SU-DHL-6 (cell line): ENCODE measurements at regions not wholly inside any gene's neighbourhood (a gene's known extent, or its start where the extent isn't known, plus 50 kb on each side); places are given as distances from the start of the nearest gene placed in this dataset.

Experiments used
- EZH2phosphoT487 ChIP-seq: fragments of 200-600 bp; sonication (generic), shearing (Covaris generic); conservative IDR thresholded peaks from 2 replicates; pipeline ENCODE4 v1.6.1; 2018; ENCODE audit warnings: mild to moderate bottlenecking, antibody characterized with exemption, low read length, moderate library complexity, mixed read lengths
- TF ChIP-seq, protein P1 (sequence below): fragments of 200-600 bp; sonication (generic); IDR thresholded peaks from one replicate; pipeline ENCODE4 v1.5.1; 2017; ENCODE audit warnings: antibody characterized with exemption, mild to moderate bottlenecking, low read length, moderate library complexity; ENCODE audit not compliant: insufficient read depth, poor library complexity, severe bottlenecking

DNA sequence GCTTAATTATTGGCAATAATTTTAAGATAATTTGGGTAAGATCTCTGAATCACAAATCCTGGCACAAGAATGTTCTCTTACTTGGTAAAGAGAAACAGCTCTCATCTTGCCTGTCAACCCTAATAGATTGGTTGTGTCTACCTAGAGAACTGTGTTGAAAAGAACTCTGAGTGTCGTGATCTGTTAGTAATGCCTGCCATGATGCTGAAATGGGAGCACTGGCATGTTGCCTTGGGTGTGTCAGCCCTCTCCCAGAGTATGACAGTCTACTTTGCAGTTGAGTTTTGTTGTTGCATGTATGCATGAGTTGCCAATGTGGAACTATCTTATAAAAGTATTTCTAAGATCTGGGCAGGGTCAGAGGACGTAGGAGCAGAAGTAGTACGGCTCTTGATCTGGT, 221.4 kb downstream of the MAF start:
- TF ChIP-seq, protein P1, sequence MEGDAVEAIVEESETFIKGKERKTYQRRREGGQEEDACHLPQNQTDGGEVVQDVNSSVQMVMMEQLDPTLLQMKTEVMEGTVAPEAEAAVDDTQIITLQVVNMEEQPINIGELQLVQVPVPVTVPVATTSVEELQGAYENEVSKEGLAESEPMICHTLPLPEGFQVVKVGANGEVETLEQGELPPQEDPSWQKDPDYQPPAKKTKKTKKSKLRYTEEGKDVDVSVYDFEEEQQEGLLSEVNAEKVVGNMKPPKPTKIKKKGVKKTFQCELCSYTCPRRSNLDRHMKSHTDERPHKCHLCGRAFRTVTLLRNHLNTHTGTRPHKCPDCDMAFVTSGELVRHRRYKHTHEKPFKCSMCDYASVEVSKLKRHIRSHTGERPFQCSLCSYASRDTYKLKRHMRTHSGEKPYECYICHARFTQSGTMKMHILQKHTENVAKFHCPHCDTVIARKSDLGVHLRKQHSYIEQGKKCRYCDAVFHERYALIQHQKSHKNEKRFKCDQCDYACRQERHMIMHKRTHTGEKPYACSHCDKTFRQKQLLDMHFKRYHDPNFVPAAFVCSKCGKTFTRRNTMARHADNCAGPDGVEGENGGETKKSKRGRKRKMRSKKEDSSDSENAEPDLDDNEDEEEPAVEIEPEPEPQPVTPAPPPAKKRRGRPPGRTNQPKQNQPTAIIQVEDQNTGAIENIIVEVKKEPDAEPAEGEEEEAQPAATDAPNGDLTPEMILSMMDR, result no peak
- no peak for TF ChIP-seq EZH2phosphoT487
